Epithelial cell of proximal tubule (primary cell): ENCODE measurements at regions not wholly inside any gene's neighbourhood (a gene's known extent, or its start where the extent isn't known, plus 50 kb on each side); places are given as distances from the start of the nearest gene placed in this dataset.

Source experiments
- DNase-seq: peaks from one replicate; pipeline ENCODE4 v3.0.0-alpha.2; 2011; ENCODE audit warnings: low read depth
- H3K4me3 ChIP-seq: 2 replicates; pipeline ENCODE4 v1.5.1; 2011; ENCODE audit warnings: low read depth, mild to moderate bottlenecking, low read length
- TF ChIP-seq, protein P1 (sequence below): conservative IDR thresholded peaks from 2 replicates; pipeline ENCODE4 v1.5.1; 2012; ENCODE audit warnings: low read depth, mild to moderate bottlenecking, low read length

DNA sequence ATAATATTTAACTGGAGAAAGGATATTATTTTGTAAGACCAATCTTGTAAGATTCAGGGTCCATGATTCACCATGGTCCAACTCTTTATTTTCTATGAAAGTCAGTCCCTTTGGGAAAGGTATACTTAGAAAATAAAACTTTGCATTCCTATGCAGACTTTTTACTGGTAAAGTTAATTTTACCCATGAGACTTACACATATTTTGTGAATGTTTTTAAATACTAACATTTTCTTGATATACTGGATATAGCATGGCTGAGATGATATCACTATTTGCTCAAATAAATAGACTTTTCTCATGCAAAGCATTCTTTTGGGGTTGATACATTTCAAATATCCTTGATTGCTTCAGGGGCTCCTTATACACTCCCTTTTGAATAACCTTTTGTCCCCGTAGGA lies 512.1 kb downstream of the MAN2A1 start:
- no peak overlapping the region for H3K4me3 ChIP-seq
- DNase-seq: no peak
- TF ChIP-seq, protein P1, sequence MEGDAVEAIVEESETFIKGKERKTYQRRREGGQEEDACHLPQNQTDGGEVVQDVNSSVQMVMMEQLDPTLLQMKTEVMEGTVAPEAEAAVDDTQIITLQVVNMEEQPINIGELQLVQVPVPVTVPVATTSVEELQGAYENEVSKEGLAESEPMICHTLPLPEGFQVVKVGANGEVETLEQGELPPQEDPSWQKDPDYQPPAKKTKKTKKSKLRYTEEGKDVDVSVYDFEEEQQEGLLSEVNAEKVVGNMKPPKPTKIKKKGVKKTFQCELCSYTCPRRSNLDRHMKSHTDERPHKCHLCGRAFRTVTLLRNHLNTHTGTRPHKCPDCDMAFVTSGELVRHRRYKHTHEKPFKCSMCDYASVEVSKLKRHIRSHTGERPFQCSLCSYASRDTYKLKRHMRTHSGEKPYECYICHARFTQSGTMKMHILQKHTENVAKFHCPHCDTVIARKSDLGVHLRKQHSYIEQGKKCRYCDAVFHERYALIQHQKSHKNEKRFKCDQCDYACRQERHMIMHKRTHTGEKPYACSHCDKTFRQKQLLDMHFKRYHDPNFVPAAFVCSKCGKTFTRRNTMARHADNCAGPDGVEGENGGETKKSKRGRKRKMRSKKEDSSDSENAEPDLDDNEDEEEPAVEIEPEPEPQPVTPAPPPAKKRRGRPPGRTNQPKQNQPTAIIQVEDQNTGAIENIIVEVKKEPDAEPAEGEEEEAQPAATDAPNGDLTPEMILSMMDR: no peak

DNA sequence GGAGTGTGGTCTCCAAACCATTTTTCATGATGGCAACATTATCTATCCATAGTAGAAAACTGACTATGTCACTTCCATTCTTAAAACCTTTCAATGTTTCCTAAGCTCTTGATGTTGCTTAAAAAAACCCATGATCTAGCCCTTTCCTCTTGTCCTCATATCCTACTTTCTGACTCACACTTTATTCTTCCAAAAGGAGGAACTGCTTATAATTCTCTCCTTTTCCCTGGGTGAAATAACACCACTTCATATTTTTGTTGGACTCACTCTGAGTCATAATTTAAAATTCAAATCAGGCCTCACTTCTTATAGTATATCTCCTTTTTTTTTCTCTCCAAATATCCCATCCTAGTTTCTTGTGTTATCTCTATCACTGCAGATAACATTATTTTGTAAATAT lies 513.9 kb downstream of the MAN2A1 start:
- H3K4me3 ChIP-seq: no peak overlapping the region
- DNase-seq: no peak

DNA sequence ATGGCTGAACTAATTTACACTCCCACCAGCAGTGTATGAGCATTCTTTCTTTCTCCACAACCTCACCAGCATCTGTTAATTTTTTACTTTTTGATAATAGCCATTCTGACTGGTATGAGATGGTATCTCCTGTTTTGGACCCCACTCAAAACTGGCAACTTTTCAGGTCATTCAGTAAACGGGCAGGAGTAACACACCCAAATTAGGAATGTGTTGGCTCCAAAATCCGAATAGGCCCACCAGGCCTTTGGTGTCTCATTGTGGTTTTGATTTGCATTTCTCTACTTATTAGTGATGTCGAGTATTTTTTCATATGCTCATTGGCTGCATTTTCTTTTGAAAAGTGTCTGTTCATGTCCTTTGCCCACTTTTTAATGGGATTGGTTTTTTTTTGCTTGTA lies 517.1 kb downstream of the TMEM232 start:
- TF ChIP-seq, protein P1: no peak
- no peak overlapping the region for H3K4me3 ChIP-seq
- DNase-seq: no peak

More for the DNA sequence above, 513.9 kb downstream of the MAN2A1 start:
- TF ChIP-seq, protein P1: no peak

DNA sequence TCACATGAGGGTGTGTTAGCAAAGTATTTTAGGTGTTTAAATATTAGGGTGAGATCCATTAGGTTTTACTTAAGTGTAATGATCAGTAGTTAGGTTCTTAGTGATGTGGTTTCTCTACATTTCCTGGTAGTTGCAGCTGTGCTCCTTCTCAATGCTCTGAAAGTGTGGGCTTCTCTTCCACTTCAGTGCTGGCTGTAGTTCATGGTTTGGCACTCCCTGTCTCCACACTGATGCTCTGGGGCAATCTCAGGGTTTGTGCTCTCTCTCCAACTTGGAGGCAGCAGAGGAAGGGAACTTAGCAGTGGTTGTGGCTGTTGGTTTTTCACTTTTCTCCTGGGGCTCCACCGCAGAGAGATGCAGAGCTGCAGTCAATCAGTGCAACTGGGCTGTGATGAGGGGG lies 507.5 kb downstream of the TMEM232 start:
- TF ChIP-seq, protein P1: no peak
- no peak overlapping the region for H3K4me3 ChIP-seq
- no peak for DNase-seq

DNA sequence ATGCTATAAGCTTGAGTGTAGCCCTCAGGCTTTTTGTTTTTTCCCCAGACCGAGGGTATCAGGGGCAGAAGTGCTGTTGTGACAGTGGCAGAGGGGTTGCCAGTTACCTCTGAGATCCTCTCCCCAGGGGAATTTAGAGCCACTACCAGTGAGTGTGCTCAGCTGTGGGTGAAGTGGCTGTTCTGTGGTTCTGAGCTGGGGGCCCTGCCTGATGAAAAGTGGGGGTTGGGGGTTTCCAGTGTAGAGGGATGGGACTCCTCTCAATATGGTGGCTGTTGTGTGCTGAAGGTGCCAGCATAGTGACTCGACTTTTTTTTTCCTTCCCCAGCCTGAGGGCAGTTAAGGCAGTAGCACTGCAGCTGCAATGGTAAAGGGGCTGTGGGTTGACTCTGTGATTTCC lies 506.7 kb downstream of the TMEM232 start:
- no peak for DNase-seq
- no peak overlapping the region for H3K4me3 ChIP-seq
- TF ChIP-seq, protein P1: no peak

DNA sequence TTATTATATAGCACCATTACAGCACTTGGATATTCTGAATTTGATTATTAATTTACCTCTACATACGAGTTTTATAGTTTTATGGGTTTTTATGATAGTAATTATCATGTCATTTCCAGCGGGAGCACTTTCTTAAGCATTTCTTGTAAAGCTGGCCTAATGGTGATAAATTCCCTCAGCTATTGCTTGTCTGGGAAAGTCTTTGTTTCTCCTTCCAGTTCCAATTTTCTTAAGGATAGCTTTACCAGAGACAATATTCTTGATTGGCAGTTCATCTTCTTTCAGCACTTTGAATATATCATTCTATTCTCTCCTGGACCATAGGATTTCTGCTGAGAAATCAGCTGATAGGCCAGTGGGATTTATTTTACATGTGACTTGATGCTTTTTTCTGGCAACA lies 505.4 kb downstream of the TMEM232 start:
- no peak for DNase-seq
- TF ChIP-seq, protein P1: no peak
- no peak overlapping the region for H3K4me3 ChIP-seq

DNA sequence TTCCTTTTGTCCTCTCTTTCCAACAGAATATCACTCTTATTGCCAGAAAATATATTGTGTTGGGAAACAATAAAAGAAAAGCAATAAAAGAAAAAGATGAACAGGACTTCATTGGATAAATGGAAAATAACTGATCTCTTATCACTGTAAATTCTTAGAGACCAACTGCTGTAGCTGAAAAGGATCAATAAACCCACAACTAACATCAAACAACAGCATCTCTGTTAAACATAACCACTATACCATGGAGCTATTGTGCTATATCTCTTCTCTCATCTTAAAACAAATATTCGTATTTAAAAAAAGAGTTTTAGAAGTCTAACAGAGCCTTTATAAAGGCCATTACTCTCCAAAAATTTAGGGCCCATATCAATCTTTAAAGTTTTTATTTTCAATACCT lies 502.4 kb downstream of the TMEM232 start:
- TF ChIP-seq, protein P1: no peak
- no peak overlapping the region for H3K4me3 ChIP-seq
- DNase-seq: no peak
